ENCODE measurements at regions not wholly inside any gene's neighbourhood (a gene's known extent, or its start where the extent isn't known, plus 50 kb on each side); places are given as distances from the start of the nearest gene placed in this dataset.

GRCh38 chr4:71962622-71963264 lies 69.1 kb upstream of the NPFFR2 start:
- TF ChIP-seq CTCF (conservative IDR thresholded peaks at IDR 0.05; ENCODE audit: low read depth, low read length), result no peak
- DNase-seq (ENCODE audit: low read depth), result no peak
- no peak overlapping the region for H3K4me3 ChIP-seq (ENCODE audit: low read length)

- TF ChIP-seq CTCF (conservative IDR thresholded peaks at IDR 0.05; ENCODE audit: low read depth, low read length), result no peak
- no peak overlapping the region for H3K4me3 ChIP-seq (ENCODE audit: low read length)
- DNase-seq (ENCODE audit: low read depth), result peak; percentile 13
Observed at GRCh38 chr4:71974681-71975080, 57.1 kb upstream of the NPFFR2 start.

- DNase-seq (ENCODE audit: low read depth), result no peak
- H3K4me3 ChIP-seq (ENCODE audit: low read length), result no peak overlapping the region
- no peak for TF ChIP-seq CTCF (conservative IDR thresholded peaks at IDR 0.05; ENCODE audit: low read depth, low read length)
Observed at GRCh38 chr4:71976523-71976922, 55.3 kb upstream of the NPFFR2 start.

DNA sequence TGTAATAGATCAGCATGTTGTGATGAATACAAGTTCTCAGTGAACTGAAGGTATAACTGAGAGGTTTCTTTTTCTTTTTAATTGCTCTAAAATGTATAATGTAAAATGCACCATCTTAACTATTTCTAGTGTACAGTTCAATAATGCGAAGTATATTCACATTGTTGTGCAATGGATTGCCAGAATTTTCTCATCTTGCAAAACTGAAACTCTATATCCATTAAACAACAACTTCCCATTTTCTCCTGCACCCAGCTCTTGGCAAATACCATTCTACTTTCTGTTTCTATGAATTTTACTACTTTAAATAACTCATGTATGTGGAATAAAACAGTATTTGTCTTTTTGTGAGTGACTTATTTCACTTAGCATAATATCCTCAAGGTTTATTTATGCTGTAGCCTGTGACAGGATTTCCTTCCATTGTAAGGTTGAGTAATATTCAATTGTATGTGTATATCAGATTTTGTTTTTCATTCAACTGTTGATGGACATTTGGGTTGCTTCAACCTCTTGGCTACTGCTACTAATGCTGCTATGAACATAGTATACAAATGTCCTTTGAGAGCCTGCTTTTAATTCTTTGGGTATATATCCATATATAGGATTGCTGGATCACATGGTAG lies 53.5 kb upstream of the NPFFR2 start:
- DNase-seq (ENCODE audit: low read depth), result no peak
- TF ChIP-seq CTCF (conservative IDR thresholded peaks at IDR 0.05; ENCODE audit: low read depth, low read length), result no peak

DNA sequence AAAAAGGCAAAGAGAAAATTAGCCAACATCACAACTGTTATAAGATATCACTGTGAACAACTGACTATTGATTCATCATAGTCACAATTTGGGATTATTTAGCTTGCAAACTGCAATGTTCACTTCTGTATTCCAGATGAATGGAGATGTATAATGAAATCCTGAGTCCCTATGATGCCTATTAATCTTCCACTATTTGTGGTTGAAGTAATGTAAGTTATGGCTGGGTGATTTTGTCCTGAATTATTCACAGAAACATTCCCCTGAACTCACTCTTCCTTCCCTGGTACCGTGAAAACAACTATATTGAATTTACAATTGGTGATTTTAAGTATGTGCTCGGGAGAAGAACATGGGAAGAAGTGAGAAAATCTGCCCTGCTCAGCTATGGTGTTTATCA lies 50.8 kb upstream of the NPFFR2 start:
- DNase-seq (ENCODE audit: low read depth), result no peak

More for the DNA sequence above, 53.5 kb upstream of the NPFFR2 start:
- no peak overlapping the region for H3K4me3 ChIP-seq (ENCODE audit: low read length)

More for the DNA sequence above, 50.8 kb upstream of the NPFFR2 start:
- no peak for TF ChIP-seq CTCF (conservative IDR thresholded peaks at IDR 0.05; ENCODE audit: low read depth, low read length)
- H3K4me3 ChIP-seq (ENCODE audit: low read length), result no peak overlapping the region

Measured in retinal pigment epithelial cell (primary cell).